ENCODE measurements at regions not wholly inside any gene's neighbourhood (a gene's known extent, or its start where the extent isn't known, plus 50 kb on each side); places are given as distances from the start of the nearest gene placed in this dataset.

DNA sequence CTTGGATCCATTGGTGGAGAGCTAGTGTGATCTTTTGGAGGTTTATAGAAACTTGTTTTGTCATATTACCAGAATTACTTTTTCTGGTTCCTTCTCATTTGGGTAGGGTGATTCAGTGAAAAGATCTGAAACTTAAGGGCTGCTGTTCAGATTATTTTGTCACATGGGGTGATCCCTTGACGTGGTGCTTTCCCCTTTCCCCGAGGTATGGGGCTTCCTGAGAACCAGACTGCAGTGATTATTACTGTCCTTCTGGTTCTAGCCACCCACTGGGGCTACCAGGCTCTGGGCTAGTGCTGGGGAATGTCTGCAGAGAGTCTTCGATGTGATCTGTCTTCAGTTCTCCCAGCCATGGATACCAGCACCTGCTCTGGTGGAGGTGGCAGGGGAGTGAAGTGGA is 1030.0 kb downstream of the GRM8 start:
- TF ChIP-seq ZFP3 (CRISPR knock-in tag; IDR thresholded peaks at IDR 0.05), result no peak
- TF ChIP-seq RARB (CRISPR knock-in tag; IDR thresholded peaks at IDR 0.05), result no peak
- no peak for TF ChIP-seq ZNF8 (CRISPR knock-in tag; IDR thresholded peaks at IDR 0.05)
- TF ChIP-seq ZC3H10 (CRISPR knock-in tag; IDR thresholded peaks at IDR 0.05), result no peak
- no peak for TF ChIP-seq ESRRG (CRISPR knock-in tag; IDR thresholded peaks at IDR 0.05)
- no peak for TF ChIP-seq TOX (CRISPR knock-in tag; IDR thresholded peaks at IDR 0.05; ENCODE audit: borderline replicate concordance)
- TF ChIP-seq CSDC2 (CRISPR knock-in tag; IDR thresholded peaks at IDR 0.05), result no peak
- TF ChIP-seq ZFP30 (CRISPR knock-in tag; IDR thresholded peaks at IDR 0.05), result no peak
- TF ChIP-seq, protein P1, sequence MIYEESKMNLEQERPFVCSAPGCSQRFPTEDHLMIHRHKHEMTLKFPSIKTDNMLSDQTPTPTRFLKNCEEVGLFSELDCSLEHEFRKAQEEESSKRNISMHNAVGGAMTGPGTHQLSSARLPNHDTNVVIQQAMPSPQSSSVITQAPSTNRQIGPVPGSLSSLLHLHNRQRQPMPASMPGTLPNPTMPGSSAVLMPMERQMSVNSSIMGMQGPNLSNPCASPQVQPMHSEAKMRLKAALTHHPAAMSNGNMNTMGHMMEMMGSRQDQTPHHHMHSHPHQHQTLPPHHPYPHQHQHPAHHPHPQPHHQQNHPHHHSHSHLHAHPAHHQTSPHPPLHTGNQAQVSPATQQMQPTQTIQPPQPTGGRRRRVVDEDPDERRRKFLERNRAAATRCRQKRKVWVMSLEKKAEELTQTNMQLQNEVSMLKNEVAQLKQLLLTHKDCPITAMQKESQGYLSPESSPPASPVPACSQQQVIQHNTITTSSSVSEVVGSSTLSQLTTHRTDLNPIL (CRISPR knock-in tag; IDR thresholded peaks at IDR 0.05; ENCODE audit: low read depth), result no peak
- TF ChIP-seq, protein P2, sequence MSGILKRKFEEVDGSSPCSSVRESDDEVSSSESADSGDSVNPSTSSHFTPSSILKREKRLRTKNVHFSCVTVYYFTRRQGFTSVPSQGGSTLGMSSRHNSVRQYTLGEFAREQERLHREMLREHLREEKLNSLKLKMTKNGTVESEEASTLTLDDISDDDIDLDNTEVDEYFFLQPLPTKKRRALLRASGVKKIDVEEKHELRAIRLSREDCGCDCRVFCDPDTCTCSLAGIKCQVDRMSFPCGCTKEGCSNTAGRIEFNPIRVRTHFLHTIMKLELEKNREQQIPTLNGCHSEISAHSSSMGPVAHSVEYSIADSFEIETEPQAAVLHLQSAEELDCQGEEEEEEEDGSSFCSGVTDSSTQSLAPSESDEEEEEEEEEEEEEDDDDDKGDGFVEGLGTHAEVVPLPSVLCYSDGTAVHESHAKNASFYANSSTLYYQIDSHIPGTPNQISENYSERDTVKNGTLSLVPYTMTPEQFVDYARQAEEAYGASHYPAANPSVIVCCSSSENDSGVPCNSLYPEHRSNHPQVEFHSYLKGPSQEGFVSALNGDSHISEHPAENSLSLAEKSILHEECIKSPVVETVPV (CRISPR knock-in tag; IDR thresholded peaks at IDR 0.05), result no peak
